Breast epithelium (tissue), 3 donors: ENCODE measurements at regions not wholly inside any gene's neighbourhood (a gene's known extent, or its start where the extent isn't known, plus 50 kb on each side); places are given as distances from the start of the nearest gene placed in this dataset.

Source experiments
- CTCF ChIP-seq, 3 donors: fragments of 450-650 bp; IDR thresholded peaks; one replicate each; pipeline ENCODE4 v1.5.1; 2016 to 2017; ENCODE audit warnings: antibody characterized with exemption in 3 of 3, mild to moderate bottlenecking in 3 of 3, moderate library complexity in 3 of 3
- POLR2A ChIP-seq: fragments of 450-650 bp; IDR thresholded peaks from one replicate; pipeline ENCODE4 v1.6.1; 2016; ENCODE audit warnings: antibody characterized with exemption, mild to moderate bottlenecking, moderate library complexity
- POLR2AphosphoS5 ChIP-seq, 3 donors: sonication (generic); formaldehyde crosslinking; IDR thresholded peaks; one replicate each; pipeline ENCODE4 v1.6.1; 2017; ENCODE audit warnings: antibody characterized with exemption in 3 of 3

GRCh38 chr12:47366157-47366556 is 286.4 kb upstream of the AMIGO2 start:
- no peak for TF ChIP-seq CTCF (IDR thresholded peaks at IDR 0.05)
- TF ChIP-seq POLR2AphosphoS5 (IDR thresholded peaks at IDR 0.05) = no peak
- TF ChIP-seq POLR2A = no peak
